ENCODE measurements at regions not wholly inside any gene's neighbourhood (a gene's known extent, or its start where the extent isn't known, plus 50 kb on each side); places are given as distances from the start of the nearest gene placed in this dataset.

- under 1% methylated on average over 3 of the region's 3 CpGs for WGBS (ENCODE audit: low lambda C conversion rate)
- in situ Hi-C loops (cut with HindIII; ENCODE audit: extremely low pct_ligation_motif_present, low pct_unique_long_range_greater_than_20kb), result no loop called here
- Histone ChIP-seq H3K4me3 (replicated peaks in 1 of 3; ENCODE audit: insufficient read depth in 1 of 3, low read depth in 2 of 3, low read length in 3 of 3) (no peak overlapping the region), H2AFZ (ENCODE audit: low read length) (no peak overlapping the region), H3K4me2 (ENCODE audit: low read depth, low read length) (no peak overlapping the region), H3K79me2 (ENCODE audit: insufficient read depth, low read length) (no peaks in the 10 kb centered on the region), H3K9me3 (ENCODE audit: low read length) (peaks cover 77% of the 10 kb centered on the region), H4K20me1 (ENCODE audit: insufficient read depth, low read length) (no peaks in the 10 kb centered on the region), H3K27ac (ENCODE audit: extremely low read length, insufficient read depth, low read length) (no peak overlapping the region), H3K9ac (ENCODE audit: insufficient read depth, low read depth, low read length) (no peak overlapping the region), H3K27me3 (ENCODE audit: control insufficient read depth in 1 of 2, insufficient read depth in 2 of 2, low read length in 2 of 2) (no peaks in the 10 kb centered on the region), H3K4me1 (ENCODE audit: insufficient read depth, low read length) (no peaks in the 10 kb centered on the region), H3K36me3 (replicated peaks in 1 of 2; ENCODE audit: control insufficient read depth in 1 of 2, insufficient read depth in 2 of 2, low read length in 2 of 2) (no peaks in the 10 kb centered on the region)
- intact Hi-C loops (cut with micrococcal nuclease; ENCODE audit: unreplicated experiment), result no loop called here
- no peak for FAIRE-seq
- ChIA-PET CTCF (ENCODE audit: low intra/inter-chr PET ratio, low total read pairs) (no interaction called here), POLR2A (no interaction called here)
- DNase-seq (ENCODE audit: low spot score), result no peak
- ATAC-seq, result no peak
- BruUV-seq (replicated peaks), result no TSS peak
- TF ChIP-seq ZNF589 (CRISPR knock-in tag; conservative IDR thresholded peaks at IDR 0.05) (no peak), ZNF770 (CRISPR knock-in tag; IDR thresholded peaks at IDR 0.05) (no peak), STAG1 (CRISPR knock-in tag; IDR thresholded peaks at IDR 0.05) (no peak), SNAI1 (CRISPR knock-in tag; IDR thresholded peaks at IDR 0.05; ENCODE audit: borderline replicate concordance) (no peak), CC2D1A (CRISPR knock-in tag; IDR thresholded peaks at IDR 0.05) (no peak), ZBTB2 (CRISPR knock-in tag; IDR thresholded peaks at IDR 0.05; ENCODE audit: low read depth) (no peak), ZNF282 (IDR thresholded peaks at IDR 0.05; ENCODE audit: partially characterized antibody) (no peak), SIN3B (IDR thresholded peaks at IDR 0.05; ENCODE audit: low read length) (no peak), ZNF879 (CRISPR knock-in tag; IDR thresholded peaks at IDR 0.05) (no peak), MZF1 (CRISPR knock-in tag; IDR thresholded peaks at IDR 0.05; ENCODE audit: borderline replicate concordance) (no peak), MXD1 (CRISPR knock-in tag; IDR thresholded peaks at IDR 0.05) (no peak), ZZZ3 (CRISPR knock-in tag; IDR thresholded peaks at IDR 0.05; ENCODE audit: borderline replicate concordance) (no peak), ZSCAN31 (CRISPR knock-in tag; IDR thresholded peaks at IDR 0.05; ENCODE audit: low read depth) (no peak), NR0B2 (CRISPR knock-in tag; IDR thresholded peaks at IDR 0.05) (no peak), CTCF (CRISPR knock-in tag; IDR thresholded peaks at IDR 0.05) (no peak), ZNF75D (CRISPR knock-in tag; IDR thresholded peaks at IDR 0.05; ENCODE audit: borderline replicate concordance) (no peak)
Measured at GRCh38 chr2:228378696-228379425, 197.4 kb upstream of the SPHKAP start.

Measured in HepG2 (cell line).